ENCODE measurements at regions not wholly inside any gene's neighbourhood (a gene's known extent, or its start where the extent isn't known, plus 50 kb on each side); places are given as distances from the start of the nearest gene placed in this dataset.

DNA sequence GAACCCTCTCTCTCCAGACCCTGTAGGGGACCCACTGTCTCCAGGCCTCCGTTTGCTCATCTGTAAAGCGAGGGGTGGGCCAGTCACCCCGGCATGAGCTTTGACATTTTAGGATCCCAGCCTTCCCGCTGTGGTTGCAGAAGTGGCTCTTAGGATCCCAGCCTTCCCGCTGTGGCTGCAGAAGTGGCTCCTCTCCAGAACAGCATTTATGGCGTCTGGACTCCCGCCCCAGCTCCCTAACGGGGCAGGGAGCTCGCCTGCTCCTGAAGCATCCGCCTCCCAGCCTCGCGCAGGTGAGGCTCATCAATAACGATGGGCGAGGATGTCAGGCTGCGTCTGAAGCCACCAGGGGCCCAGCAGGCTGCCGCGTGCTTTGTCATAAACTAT is 222.3 kb upstream of the TNRC6C start:
- Mint-ChIP-seq H3K36me3 (no peaks in the 10 kb centered on the region), H3K4me1 (ENCODE audit: unreplicated experiment) (peaks cover 21% of the 10 kb centered on the region), H3K9me3 (peaks cover 12% of the 10 kb centered on the region), H3K27me3 (peaks cover 27% of the 10 kb centered on the region), H3K4me3 (peak overlapping the region; percentile 62), H3K27ac (no peak overlapping the region)
- DNase-seq (ENCODE audit: extremely low spot score, unreplicated experiment), result peak; percentile 68
- TF ChIP-seq, protein P1, sequence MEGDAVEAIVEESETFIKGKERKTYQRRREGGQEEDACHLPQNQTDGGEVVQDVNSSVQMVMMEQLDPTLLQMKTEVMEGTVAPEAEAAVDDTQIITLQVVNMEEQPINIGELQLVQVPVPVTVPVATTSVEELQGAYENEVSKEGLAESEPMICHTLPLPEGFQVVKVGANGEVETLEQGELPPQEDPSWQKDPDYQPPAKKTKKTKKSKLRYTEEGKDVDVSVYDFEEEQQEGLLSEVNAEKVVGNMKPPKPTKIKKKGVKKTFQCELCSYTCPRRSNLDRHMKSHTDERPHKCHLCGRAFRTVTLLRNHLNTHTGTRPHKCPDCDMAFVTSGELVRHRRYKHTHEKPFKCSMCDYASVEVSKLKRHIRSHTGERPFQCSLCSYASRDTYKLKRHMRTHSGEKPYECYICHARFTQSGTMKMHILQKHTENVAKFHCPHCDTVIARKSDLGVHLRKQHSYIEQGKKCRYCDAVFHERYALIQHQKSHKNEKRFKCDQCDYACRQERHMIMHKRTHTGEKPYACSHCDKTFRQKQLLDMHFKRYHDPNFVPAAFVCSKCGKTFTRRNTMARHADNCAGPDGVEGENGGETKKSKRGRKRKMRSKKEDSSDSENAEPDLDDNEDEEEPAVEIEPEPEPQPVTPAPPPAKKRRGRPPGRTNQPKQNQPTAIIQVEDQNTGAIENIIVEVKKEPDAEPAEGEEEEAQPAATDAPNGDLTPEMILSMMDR (conservative IDR thresholded peaks at IDR 0.05), result no peak

DNA sequence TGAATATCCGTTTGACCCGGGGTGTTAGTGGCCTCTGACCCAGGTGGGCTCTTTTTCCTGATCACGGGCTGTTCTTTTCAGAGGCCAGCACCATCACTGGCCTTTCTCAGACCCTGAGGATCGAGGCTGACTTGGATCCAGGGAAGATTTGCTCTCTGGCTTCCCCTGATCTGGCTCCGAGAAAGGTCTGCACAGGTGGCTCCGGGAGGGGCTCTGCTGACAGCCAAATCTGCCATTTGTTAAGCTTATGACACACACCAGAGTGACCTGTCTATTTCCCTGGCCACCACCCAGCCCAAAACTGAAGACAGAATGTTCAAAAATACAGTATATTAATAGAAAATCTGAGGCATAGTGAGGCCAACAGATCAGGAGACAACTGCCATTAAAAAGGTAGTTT is 221.8 kb upstream of the TNRC6C start:
- Mint-ChIP-seq H3K27me3 (peaks cover 27% of the 10 kb centered on the region), H3K4me1 (ENCODE audit: unreplicated experiment) (peaks cover 21% of the 10 kb centered on the region), H3K36me3 (no peaks in the 10 kb centered on the region), H3K9me3 (peaks cover 12% of the 10 kb centered on the region), H3K4me3 (no peak overlapping the region), H3K27ac (no peak overlapping the region)
- DNase-seq (ENCODE audit: extremely low spot score, unreplicated experiment), result no peak
- TF ChIP-seq, protein P1 (conservative IDR thresholded peaks at IDR 0.05), result no peak

DNA sequence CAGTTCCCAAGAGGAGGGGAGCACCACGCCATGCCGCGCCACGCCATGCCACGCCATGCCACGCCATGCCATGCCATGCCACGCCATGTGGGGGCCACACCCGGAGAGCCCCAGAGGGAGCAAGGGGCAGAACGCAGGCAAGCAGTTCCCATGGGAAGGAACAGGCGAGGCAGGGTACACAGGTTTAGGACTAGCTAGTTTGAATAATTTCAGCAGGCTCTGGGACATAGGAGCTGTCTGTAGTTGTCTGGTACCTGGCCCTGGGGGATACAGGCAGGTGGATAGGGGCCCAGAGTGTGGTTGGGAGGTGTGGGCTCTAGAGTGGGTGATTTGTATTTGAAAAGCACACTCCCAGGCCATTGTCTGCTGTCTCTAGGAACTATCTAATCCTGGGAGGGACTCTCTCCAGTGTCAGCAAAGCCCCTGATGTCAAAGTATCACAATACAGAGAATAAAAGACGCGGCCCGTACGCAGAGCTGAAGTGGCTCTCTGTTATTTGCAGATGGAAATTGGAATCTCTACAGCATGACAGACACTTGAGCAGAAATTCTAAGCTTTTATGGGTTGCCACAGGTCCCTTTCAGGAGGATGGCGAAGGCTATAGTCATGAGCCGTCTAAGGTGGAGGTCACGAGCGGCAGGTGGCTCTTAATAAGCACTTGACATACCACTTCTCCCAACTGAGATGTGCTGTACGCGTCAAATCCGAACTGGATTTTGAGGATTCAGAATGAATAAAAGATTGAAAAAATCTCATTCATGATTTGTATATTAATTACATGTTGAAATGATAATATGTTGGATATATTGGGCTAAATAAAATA is 220.8 kb upstream of the TNRC6C start:
- peaks cover 21% of the 10 kb centered on the region for H3K4me1 Mint-ChIP-seq (ENCODE audit: unreplicated experiment)
- H3K36me3 Mint-ChIP-seq, result no peaks in the 10 kb centered on the region
- H3K4me3 Mint-ChIP-seq, result no peak overlapping the region
- H3K27ac Mint-ChIP-seq, result no peak overlapping the region
- DNase-seq (ENCODE audit: extremely low spot score, unreplicated experiment), result no peak
- TF ChIP-seq, protein P1 (conservative IDR thresholded peaks at IDR 0.05), result no peak
- H3K27me3 Mint-ChIP-seq, result peaks cover 27% of the 10 kb centered on the region
- H3K9me3 Mint-ChIP-seq, result peaks cover 5% of the 10 kb centered on the region

DNA sequence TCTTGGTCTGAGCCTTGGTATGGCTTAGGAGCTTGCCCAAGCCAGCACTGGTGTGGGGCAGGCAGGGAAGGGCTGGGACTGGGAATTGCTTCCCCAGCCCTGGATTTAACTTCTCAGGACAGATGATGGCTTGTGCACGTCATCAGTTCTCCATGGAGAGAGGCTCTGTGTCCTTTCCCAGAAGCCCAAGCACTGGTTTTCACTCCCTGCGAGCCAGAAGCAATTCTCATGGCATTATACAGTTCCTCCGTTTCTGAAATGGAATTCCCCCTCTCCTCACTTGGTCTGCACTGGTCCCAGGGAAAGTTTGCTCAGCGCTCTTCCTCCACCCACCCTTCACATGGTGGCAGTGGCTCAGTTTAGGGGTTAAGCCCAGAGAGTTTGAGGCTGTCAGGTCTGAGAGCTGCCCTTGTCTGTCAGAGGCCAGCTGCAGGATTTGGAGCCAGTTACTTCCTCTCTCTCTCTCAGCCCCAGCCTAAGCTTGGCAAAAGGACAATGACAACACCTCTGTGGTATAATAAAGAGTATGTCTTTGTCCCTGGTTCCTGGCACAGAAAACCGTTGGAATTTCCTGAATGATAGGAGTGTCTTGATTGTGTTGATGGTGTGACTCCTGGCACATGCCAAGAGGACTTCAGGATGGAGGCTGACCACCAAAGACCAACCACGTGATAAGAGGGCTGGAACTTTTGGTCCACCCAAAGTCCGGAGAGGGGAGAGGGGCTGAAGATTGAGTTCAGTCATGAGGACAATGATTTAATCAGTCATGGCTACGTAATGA is 219.6 kb upstream of the TNRC6C start:
- Mint-ChIP-seq H3K4me1 (ENCODE audit: unreplicated experiment) (peaks cover 20% of the 10 kb centered on the region), H3K27ac (peak overlapping the region; percentile 25), H3K9me3 (no peaks in the 10 kb centered on the region), H3K4me3 (no peak overlapping the region), H3K36me3 (no peaks in the 10 kb centered on the region), H3K27me3 (peaks cover 30% of the 10 kb centered on the region)
- peak; percentile 36 for DNase-seq (ENCODE audit: extremely low spot score, unreplicated experiment)
- TF ChIP-seq, protein P1 (conservative IDR thresholded peaks at IDR 0.05), result no peak

DNA sequence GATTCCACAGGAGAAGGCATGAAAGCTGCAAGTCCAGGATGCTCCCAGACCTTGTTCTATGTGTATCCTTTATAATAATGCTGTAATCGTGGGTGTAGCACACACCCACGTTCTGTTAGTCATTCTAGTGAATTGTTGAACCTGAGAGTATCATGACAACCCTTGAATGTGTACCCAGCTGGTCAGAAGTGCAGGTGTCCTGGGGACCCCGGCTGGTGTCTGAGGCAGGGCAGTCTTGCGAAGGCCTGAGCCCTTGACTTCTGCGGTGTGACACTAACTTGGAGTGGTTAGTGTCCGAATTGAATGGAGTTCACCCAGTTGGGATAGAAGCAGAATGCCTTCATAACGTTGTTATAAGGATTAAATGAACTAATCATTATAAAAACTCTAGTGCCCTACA is 218.0 kb upstream of the TNRC6C start:
- DNase-seq (ENCODE audit: extremely low spot score, unreplicated experiment), result no peak
- Mint-ChIP-seq H3K9me3 (peaks cover 3% of the 10 kb centered on the region), H3K4me3 (no peak overlapping the region)

More for the DNA sequence above, 218.0 kb upstream of the TNRC6C start:
- H3K36me3 Mint-ChIP-seq, result no peaks in the 10 kb centered on the region
- H3K27ac Mint-ChIP-seq, result no peak overlapping the region
- H3K27me3 Mint-ChIP-seq, result peaks cover 32% of the 10 kb centered on the region
- TF ChIP-seq, protein P1 (conservative IDR thresholded peaks at IDR 0.05), result no peak
- peaks cover 14% of the 10 kb centered on the region for H3K4me1 Mint-ChIP-seq (ENCODE audit: unreplicated experiment)
